ENCODE measurements at regions not wholly inside any gene's neighbourhood (a gene's known extent, or its start where the extent isn't known, plus 50 kb on each side); places are given as distances from the start of the nearest gene placed in this dataset.

- no peak for DNase-seq (ENCODE audit: low spot score in 2 of 2, unreplicated experiment in 2 of 2)
- no peak for TF ChIP-seq CTCF (IDR thresholded peaks at IDR 0.05; ENCODE audit: unreplicated experiment)
- Mint-ChIP-seq H3K4me1 (no peaks in the 10 kb centered on the region), H3K27ac (no peak overlapping the region), H3K9me3 (peaks cover 28% of the 10 kb centered on the region), H3K4me3 (no peak overlapping the region), H3K27me3 (ENCODE audit: low read depth) (no peaks in the 10 kb centered on the region), H3K36me3 (no peaks in the 10 kb centered on the region)
Measured at GRCh38 chr15:61389334-61390028, 160.4 kb upstream of the RORA start.

- Mint-ChIP-seq H3K4me3 (no peak overlapping the region), H3K27ac (no peak overlapping the region), H3K27me3 (ENCODE audit: low read depth) (no peaks in the 10 kb centered on the region), H3K9me3 (peaks cover 29% of the 10 kb centered on the region), H3K36me3 (no peaks in the 10 kb centered on the region), H3K4me1 (no peaks in the 10 kb centered on the region)
- DNase-seq (ENCODE audit: low spot score in 2 of 2, unreplicated experiment in 2 of 2): no peak
- no peak for TF ChIP-seq CTCF (IDR thresholded peaks at IDR 0.05; ENCODE audit: unreplicated experiment)
Measured at GRCh38 chr15:61387675-61388074, 158.6 kb upstream of the RORA start.

GRCh38 chr15:61383421-61383820, 154.3 kb upstream of the RORA start:
- H3K27ac Mint-ChIP-seq: no peak overlapping the region

GRCh38 chr15:61382927-61383326, 153.8 kb upstream of the RORA start:
- peaks cover 24% of the 10 kb centered on the region for H3K9me3 Mint-ChIP-seq
- no peak overlapping the region for H3K27ac Mint-ChIP-seq

More at GRCh38 chr15:61383421-61383820, 154.3 kb upstream of the RORA start:
- Mint-ChIP-seq H3K9me3 (peaks cover 28% of the 10 kb centered on the region), H3K4me1 (no peaks in the 10 kb centered on the region), H3K27me3 (ENCODE audit: low read depth) (no peaks in the 10 kb centered on the region), H3K4me3 (no peak overlapping the region), H3K36me3 (no peaks in the 10 kb centered on the region)
- TF ChIP-seq CTCF (IDR thresholded peaks at IDR 0.05; ENCODE audit: unreplicated experiment): no peak
- DNase-seq (ENCODE audit: low spot score in 2 of 2, unreplicated experiment in 2 of 2): no peak

GRCh38 chr15:61381501-61381900, 152.4 kb upstream of the RORA start:
- no peak for TF ChIP-seq CTCF (IDR thresholded peaks at IDR 0.05; ENCODE audit: unreplicated experiment)
- H3K4me3 Mint-ChIP-seq: no peak overlapping the region
- DNase-seq (ENCODE audit: low spot score in 2 of 2, unreplicated experiment in 2 of 2): no peak
- H3K36me3 Mint-ChIP-seq: no peaks in the 10 kb centered on the region
- peaks cover 14% of the 10 kb centered on the region for H3K9me3 Mint-ChIP-seq
- H3K4me1 Mint-ChIP-seq: no peaks in the 10 kb centered on the region
- H3K27me3 Mint-ChIP-seq (ENCODE audit: low read depth): no peaks in the 10 kb centered on the region
- no peak overlapping the region for H3K27ac Mint-ChIP-seq

More at GRCh38 chr15:61382927-61383326, 153.8 kb upstream of the RORA start:
- DNase-seq (ENCODE audit: low spot score in 2 of 2, unreplicated experiment in 2 of 2): no peak
- no peak overlapping the region for H3K4me3 Mint-ChIP-seq
- H3K36me3 Mint-ChIP-seq: no peaks in the 10 kb centered on the region
- H3K27me3 Mint-ChIP-seq (ENCODE audit: low read depth): no peaks in the 10 kb centered on the region
- H3K4me1 Mint-ChIP-seq: no peaks in the 10 kb centered on the region
- no peak for TF ChIP-seq CTCF (IDR thresholded peaks at IDR 0.05; ENCODE audit: unreplicated experiment)

Data from mesothelial cell of epicardium (in vitro differentiated cells).